ENCODE measurements at regions not wholly inside any gene's neighbourhood (a gene's known extent, or its start where the extent isn't known, plus 50 kb on each side); places are given as distances from the start of the nearest gene placed in this dataset.
"Not testable (repeated sequence)": the region's sequence is repeated elsewhere in the genome, so short reads cannot be mapped to it uniquely, and the experiment has no call there.

DNA sequence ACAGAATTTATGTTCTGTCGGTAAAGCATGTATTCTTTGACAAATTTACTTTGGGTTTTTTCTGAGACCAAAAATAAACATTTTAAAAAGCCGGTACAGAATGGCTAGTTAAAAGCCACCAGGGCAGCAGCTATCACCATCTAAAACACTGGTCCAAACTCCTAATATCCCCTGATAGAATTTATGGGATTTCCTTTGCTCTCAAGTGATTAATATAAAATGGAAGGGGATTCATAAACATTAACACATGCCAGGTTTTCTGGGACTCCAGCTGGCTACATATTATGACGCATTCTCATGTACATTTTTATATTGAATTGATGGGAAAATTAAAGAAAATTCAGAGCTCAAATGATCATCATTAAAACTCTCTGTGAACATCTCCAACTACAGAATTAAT is 640.8 kb downstream of the C12orf50 start:
- no peak for DNase-seq

DNA sequence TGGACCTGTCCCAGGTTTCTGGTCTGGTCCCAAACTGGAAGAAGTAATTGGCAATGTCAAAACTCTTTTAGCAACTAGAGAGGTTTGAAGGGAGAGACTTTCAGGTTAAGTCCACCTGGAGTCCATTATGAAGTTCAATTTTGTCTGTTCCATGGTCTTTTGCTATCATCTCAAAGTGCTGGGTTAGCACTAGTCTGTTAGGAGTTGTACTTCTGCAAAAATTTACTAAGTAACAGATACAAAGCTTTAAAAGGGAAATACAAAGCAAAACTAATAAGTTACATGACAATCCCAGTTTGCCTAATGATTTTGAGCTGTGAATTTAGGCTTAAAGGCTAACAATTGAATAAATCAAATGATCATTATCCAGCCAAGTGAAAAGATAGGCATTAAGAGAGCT is 643.9 kb downstream of the C12orf50 start:
- DNase-seq, result no peak

DNA sequence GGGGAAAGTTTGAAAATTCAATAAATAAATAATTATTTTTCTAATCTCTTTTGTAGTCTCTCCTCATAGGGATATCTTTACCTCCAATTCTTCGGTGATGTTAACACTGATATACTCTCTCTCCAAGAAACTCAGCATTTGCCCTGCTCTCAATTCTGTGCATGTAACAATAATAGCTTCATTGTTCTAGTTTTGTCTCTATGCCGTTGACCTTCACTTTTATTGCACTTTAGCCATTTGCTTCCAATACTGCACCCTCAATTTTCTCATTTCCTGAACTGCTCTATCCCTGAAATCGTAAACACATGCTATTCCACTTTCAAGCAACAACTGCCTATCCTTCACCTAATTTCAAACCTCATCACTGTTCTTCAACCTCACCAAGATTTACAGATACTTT is 645.0 kb downstream of the C12orf50 start:
- DNase-seq, result no peak

DNA sequence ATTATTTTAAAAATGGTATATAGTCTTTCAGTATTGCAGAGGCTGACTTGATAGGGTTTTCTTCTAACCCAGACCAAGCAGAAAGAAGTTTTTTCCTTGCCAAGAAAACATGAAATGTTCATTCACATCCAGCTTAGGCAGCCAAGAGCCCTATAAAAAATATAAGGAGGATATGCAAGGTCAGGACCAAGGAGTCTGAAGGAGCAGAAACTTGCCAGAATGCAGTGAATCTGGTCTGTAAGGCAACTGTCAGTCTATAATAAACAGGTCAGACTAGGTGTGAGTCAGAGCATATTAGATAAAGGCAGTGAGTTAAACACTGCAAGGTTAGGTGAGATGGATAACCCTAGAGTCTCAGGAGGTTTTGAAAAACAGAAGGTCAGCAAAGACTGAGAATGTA is 645.5 kb downstream of the C12orf50 start:
- no peak for DNase-seq

DNA sequence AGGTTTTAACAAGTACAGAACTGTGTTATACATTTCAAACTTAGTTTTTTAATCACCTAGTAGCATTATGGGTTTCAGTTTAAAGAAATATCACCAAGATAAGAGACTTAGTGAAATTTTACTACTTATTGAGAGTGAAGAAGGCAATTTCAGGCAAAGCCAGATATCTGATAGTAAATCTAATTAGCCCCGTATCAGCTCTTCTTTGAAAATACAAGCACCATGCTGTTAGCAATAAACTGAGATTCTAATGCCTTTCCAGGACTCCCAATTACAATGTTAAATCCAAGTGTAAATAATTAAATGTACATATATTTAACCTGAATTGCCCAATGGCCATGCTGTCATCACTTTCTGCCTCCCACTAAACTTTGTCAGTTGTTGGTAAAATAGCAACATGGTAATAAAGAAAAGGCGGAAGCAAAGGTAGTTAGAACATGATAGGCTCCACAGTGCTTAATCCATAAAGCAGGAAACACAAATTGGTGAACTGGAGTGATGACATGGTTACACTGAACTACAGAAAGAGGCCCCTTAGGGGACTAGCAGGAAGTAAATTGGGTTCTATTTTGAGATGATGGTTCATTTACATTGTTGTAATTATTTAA is 646.1 kb downstream of the C12orf50 start:
- no peak for DNase-seq

DNA sequence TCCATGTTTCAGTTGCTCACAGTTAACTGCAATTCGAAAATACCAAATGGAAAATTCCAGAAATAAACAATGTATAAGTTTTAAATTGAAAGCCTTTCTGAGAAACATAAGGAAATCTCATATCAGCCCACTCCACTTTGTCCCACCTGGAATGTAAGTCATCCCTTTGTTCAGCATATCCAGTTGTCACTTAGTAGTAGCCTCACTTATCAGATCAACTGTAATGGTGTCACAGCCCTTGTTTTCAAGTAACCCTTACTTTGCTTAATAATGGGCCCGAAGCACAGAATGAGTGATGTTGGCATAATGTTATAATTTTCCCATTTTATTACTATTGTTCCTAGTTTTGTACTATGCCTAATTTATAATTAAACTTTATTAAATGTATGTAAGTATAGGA is 646.8 kb downstream of the C12orf50 start:
- DNase-seq, result no peak

DNA sequence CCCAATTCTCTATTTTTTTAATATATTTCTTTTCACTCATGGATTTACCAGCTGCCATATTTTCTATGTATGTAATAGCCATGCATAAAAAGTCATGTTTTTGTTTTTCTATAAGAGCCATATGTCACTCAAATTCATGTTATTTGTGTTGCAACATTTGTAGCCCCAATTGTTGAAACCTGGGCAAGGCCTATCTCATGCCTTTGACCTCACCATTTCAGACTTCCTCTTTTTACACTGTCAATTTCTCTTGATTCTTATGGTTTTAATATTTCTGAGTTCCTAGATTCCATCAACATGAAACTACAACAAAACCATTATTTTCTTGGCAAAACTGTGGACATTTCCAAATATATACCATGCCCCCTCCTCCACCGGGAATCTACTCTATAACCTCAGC is 647.5 kb downstream of the C12orf50 start:
- DNase-seq, result no peak

DNA sequence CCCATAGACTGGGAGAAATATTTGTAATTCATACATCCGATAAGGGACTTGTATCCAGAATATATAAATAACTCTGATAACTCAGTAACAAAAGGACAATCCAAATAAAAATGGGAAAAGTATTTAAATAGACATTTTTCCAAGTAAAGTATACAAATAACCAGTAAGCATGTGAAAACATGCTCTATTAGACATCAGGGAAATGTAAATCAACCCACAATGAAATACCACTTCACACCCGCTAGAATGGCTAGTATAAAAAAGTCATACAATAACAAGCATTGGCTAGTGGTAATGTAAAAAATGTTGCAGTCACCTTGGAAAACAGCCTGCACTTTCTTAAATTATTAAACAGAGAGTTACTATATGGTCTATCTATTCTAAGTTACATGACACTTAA is 650.7 kb downstream of the C12orf50 start:
- DNase-seq, result no peak

DNA sequence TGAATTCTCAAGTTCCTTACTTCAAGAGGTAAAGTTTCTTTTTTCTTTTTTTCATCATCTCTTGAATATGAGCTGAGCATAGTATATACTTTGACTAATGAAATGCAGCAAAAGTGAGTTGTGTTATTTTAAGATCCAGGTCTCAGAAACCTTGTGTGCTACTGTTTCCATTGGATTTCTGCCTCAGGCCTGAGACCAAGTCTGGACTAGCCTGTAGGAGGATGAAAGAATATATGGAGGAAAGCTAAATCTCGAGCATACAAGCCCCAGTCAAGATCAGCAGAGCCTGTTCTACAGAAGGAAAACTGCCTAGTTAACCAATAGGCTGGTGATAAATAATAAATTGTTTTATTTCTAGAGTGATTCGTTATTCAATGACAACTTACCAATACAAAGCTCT is 652.5 kb downstream of the C12orf50 start:
- no peak for DNase-seq

DNA sequence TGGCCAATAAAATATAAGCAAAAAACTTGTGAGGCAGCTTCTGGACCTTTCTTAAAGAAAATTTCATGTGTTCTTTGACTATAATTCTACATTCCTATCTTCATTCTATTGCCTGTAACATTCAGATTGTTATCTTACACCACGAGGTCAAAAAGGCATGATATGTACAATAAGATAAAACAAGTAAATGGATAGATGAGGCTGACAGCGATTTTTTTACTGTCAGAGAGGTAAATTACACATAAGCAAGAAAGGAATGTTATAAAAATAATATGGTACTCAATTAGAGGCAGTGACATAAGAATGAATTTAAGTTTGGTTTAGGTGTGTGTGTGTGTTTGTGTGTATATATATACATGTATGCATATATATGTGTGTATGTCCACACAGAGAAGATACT is 660.0 kb downstream of the C12orf50 start:
- no peak for DNase-seq

DNA sequence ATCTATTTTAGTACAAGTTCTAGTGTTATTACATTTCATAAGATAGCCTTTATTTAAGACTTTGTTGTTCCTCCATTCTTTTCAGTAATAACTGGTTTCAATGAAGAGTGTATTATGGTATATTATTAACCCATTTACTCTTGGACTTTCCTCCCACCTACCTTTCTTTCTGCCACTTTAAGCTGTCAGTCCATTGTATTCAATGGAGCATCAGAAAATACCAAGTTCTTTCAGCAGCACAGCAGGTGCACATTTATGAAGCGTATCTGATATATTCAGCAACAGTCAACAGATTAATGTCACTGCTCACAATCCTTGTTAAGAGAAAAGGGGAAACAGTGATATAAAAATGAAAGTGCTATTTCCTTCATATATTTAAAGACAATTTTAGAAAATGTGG is 660.9 kb downstream of the C12orf50 start:
- no peak for DNase-seq

DNA sequence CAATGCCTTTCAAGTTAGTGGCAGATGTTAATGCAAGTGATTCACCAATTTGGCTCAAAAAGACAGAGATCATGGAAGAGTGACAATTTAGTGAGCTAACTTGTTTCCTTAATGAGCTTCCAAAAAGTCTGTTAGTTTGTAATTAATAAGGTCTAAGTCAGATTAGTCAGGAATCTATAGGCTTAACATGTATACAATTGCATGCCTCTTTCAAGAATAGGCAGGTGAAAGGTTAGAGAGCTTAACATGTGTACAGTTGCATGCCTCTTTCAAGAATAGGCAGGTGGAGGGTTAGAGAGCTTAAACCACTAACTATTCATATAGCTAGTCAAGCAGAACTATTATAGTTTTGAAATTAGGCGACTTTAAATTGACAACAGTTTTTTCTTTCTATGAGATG is 663.8 kb downstream of the C12orf50 start:
- no peak for DNase-seq

DNA sequence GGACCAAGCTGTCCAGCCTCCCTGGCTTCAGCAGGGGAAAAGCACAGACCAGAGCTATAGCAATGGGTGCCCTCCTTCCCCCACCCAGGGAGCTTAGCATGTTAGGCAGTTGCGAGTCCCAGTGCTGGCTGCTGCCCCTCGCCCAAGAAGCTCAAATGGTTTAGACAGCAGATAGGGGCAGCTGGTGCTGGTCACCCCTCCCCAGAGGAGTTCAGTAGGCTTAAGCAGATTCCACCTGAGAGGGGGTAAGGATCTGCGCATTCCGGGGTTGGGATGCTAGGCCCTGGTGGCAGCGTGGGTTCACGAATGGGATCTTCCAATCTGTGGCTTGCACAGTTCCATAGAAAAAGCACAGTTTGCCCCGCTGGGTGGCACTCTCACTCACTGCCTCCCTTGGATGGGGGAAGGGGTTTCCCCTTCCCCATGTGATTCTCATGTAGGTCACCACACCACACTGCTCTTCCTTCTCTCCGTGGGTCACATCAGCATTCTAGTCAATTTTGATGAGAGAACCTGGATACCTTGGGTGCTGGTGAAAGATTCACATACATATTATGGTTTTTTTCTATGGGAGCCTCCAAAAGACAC is 665.6 kb downstream of the C12orf50 start:
- DNase-seq, result no peak

DNA sequence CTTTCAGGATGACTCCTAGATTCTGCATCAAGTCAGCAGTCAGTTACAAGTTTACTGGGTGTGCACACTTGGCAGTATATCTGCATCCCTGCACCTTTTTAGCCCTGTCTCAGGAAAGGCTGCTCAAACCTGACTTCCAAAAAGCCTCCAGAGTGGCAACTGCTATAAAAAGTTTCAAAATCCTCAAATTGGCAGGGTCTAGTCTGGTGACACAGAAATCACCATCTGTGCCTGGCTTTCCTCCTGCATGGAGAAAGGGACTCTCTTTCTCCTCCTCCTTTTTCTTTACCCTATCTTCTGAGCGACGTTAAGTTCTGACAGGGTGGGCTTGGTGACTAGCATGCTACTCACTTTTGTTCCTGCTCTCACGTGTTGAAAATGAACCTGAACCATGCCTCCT is 679.5 kb downstream of the C12orf50 start:
- DNase-seq, result no peak

DNA sequence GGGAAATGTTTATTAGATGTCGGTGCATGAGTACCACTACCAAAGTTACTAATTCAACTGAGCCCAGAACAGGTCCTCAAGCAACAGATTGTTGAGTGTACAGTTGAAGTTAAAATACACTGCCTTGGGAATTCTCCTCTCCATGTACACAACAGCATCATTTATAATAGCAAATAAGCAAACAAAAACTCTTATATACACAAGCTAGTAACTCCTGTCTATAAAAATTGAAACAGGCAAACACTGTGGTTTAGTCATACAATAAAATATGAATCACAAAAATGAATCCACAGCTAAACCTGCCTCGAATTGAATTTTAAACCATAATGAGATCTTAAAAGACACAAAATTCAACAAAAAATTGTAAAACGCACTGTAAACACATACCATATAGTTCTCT is 681.1 kb downstream of the C12orf50 start:
- no peak for DNase-seq

DNA sequence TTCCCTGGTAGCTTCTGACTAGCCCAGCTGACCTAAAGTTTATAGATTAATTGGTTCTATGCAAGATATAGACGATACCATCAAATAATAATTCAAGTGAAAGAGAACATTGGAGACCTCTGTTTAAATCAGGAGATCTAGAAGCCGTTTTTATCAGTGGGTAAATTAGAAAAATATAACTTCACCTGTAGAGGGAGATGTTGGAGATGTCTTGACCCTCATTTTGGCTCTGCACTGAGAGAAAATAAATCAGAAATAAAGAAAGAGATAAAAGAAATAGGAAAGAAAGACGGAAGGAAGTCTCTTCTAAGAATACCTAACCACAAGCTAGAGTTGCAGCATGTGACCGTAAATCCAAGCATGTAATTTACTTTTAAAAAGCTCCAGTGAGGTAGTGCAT is 684.5 kb downstream of the C12orf50 start:
- no peak for DNase-seq

DNA sequence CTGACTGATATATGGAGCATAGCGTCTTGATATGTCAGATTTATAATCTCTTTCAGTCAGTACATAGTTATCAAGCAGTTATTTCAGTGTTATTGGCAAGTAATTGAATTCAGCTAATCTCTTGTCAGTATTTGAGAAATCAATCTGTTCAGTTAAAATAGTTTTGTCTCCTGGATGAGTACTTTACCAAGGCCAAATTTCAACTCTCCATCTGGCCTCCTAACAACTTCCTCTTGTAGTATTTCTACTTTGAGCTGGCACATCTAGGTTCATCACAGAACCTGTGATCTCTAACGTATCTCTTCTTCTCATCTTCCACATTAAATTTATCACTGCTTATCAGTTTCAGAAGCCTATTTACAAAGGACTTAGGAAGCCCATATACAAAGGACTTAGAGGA is 690.5 kb downstream of the C12orf50 start:
- DNase-seq, result no peak

DNA sequence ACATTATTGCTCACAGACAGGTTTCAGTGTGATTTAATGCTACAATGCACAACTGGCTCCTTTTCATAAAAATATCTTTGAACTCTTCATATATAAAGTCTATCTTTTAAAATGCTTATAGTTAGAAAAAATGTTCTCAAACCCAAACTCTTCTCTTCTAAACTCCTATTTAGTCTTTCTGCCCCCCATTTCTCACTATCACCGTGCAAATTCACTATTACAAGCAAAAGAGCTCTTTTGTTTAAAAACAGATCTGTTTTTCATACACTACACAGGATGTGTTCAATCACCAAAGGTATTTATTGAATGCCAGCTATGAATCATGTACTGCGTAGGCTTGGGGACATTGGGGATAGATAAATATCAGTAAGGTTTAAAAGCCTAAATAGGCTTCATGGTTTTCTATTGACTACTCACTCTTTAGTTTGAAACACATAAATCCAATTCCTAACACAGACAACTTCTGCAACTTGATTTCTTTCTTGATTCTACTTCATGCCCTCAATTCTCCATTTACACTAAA is 692.3 kb downstream of the C12orf50 start:
- no peak for DNase-seq

DNA sequence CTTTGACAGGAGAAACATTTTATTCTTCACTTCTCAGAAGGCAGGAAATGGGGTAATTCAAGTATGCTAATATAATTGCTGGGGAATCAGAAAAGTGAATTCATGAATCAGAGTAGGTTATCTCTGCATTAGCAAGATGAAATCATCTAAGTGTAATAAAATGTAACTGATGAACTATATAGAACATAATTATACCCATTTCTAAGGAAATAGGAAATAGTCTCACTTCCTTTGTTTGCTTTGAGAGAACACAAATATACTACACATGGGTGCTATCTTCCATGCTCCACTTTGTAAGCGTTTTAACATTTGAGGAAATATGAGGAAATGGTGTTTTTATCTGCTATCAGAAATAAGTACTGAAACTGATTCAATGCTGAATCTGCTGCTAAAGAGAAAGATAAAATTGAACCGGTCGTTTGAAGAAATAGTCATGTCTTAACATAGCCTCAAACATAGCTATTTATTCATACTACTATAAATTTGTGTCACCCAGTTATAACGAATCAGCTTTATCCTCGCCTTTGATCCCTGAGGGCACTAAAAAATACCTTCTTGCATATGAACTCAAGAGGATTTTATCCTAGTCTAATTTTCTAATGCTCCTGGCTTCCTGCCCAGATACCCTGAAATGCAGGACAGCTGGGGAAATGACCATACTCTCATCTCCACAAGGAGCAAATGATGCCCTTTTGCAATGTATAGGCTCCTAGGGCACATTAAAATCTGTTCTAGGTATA is 696.0 kb downstream of the C12orf50 start:
- DNase-seq, result no peak

DNA sequence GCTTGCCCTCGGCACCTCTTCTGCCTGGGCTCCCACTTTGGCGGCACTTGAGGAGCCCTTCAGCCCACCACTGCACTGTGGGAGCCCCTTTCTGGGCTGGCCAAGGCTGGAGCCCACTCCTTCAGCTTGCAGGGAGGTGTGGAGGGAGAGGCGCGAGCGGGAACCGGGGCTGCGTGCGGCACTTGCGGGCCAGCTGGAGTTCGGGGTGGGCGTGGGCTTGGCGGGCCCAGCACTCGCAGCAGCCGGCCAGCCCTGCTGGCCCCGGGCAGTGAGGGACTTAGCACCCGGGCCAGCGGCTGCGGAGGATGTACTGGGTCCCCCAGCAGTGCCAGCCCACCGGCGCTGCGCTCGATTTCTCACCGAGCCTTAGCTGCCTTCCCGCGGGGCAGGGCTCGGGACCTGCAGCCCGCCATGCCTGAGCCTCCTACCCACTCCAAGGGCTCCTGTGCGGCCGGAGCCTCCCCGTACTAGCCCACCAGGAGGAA is 699.1 kb downstream of the C12orf50 start:
- not testable (repeated sequence) for DNase-seq

DNA sequence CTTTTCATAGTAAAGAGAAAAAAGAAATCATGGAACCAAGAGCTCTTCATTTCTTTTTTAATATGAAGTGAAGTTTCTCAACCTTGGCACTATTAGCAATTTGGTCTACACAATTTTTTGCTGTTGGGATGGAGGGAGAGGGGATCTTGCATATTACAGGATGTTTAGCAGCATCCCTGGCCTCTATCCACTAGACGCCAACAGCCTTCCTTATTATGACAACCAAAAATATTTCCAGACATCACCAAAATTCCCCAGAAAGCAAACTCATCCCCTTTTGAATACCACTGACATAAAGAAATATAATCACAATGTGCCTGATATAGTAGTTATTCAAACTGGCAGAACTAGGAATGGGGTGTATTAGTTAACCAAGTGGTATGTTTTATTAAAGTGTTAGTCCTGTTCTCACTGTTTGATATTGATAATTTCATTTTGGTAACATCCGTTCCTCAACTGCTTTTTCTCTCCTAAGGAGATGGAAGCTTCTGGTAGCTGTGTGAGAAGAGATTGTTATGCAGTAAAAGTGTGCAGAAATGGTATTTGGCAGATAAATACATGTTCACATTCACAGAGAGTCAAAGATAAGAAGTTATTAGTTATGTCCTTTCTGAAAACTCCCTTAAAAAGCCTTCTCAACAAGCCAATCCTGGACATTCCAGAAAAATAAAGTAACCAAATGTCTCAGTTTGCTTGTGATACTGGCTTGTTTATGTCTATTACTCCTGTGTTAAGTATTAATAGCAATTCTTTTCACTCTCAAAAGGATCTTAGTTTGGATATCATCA is 699.9 kb downstream of the C12orf50 start:
- DNase-seq, result no peak

DNA sequence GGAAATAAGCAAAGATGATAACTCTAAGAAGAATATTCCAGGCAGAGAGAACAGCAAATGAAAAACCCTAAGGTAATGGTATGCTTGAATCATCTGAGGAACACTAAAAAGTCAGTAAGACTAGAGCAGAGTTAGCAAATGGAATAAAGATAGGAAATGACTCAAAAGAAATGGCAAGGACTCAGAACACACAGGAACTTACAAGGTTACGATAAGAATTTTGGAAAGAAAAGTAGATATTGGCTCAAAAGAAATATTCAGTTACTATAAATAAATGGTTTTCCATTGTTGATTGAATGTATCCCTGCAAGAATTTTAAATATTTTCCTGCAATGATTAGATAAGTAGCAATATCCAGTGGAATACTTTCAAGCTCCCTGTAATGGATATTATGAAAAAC is 705.8 kb downstream of the C12orf50 start:
- no peak for DNase-seq

DNA sequence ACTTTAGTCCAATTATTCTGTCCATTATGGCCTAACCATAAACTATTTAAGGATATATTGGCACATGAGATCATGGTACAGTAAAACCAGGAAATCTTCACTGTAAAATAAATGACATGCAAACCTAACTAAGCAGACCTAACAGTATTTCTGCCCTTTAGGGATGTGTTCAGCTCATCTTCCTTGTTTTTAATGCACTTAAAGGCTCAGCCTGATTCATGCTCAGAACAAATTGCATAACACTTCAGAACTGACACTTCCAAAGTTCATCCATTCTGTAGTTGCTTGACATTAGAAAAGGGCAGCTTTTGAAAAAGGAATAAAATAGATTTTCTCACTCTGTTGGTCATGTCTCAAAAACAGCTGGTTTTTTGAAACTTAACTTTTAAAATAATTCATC is 708.5 kb downstream of the C12orf50 start:
- DNase-seq, result no peak
